ENCODE measurements at regions not wholly inside any gene's neighbourhood (a gene's known extent, or its start where the extent isn't known, plus 50 kb on each side); places are given as distances from the start of the nearest gene placed in this dataset.

DNA sequence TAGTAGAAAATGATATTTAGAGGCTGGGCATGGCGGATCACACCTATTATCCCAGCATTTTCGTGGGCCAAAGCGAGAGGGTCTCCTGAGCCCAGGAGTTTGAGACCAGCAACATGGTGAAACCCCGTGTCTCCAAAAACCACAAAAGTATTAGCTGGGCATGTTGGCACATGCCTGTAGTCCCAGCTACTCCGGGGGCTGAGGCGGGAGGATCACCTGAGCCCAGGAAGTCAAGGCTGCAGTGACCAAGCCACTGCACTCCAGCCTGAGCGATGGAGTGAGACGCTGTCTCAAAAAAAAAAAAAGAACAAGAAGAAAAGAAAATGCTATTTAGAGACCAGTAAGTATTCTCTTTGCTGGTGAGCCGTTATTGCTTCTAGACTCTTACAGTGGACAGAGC, 79.2 kb upstream of the MDM1 start:
- no peak for ATAC-seq (ENCODE audit: low read depth)

DNA sequence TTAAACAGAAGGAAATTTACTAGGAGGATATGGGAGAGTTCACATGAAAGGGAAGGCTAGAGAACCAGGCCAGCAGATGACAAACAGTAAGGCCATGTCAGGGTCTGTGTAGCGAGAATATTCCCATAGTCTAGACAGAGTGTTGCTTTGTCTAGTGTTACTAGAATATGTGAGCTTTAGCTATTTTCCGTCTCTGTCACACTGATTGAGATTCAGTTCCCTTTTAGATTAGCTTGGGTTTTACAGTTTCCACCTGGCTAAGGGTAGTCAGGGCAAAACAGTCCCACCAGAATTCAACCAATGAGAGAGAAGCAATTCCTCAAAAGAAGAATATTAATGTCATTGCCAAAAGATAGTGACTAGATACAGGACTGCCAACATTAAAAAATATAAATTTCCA, 82.8 kb upstream of the MDM1 start:
- Mint-ChIP-seq H3K4me1 (peaks cover 3% of the 10 kb centered on the region), H3K36me3 (no peaks in the 10 kb centered on the region), H3K4me3 (no peak overlapping the region), H3K27ac (no peak overlapping the region), H3K27me3 (no peaks in the 10 kb centered on the region), H3K9me3 (no peaks in the 10 kb centered on the region)
- peak; percentile 59 for ATAC-seq (ENCODE audit: low read depth)
- no peak for DNase-seq (ENCODE audit: low spot score in 2 of 2)

More for the DNA sequence above, 79.2 kb upstream of the MDM1 start:
- Mint-ChIP-seq H3K4me3 (no peak overlapping the region), H3K27ac (no peak overlapping the region), H3K4me1 (peaks cover 5% of the 10 kb centered on the region), H3K36me3 (no peaks in the 10 kb centered on the region), H3K9me3 (no peaks in the 10 kb centered on the region), H3K27me3 (peaks cover 2% of the 10 kb centered on the region)
- no peak for DNase-seq (ENCODE audit: low spot score in 2 of 2)

DNA sequence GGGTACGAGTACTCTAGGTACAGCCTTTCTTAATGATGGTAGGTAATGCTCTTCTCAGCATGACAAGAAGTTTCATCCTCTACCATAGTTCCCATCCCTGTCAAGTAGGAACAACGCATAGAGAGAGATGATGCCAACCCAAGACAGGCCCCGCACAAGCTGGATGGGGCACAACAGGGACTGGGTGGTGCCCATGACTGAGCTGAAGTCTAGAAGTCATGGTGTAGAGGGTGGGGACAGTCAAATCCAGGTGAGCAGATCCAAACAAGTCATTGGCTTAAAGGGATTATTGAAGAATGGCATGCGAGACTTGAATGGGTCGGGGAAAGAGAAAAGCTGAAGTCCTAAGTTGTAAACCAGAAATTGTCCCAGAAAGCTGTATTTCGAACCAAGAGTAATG, 84.2 kb upstream of the MDM1 start:
- peaks cover 9% of the 10 kb centered on the region for H3K4me1 Mint-ChIP-seq
- H3K4me3 Mint-ChIP-seq, result no peak overlapping the region
- ATAC-seq (ENCODE audit: low read depth) (no peak), DNase-seq (ENCODE audit: low spot score in 2 of 2) (no peak)
- H3K36me3 Mint-ChIP-seq, result no peaks in the 10 kb centered on the region
- H3K27me3 Mint-ChIP-seq, result no peaks in the 10 kb centered on the region
- no peaks in the 10 kb centered on the region for H3K9me3 Mint-ChIP-seq
- H3K27ac Mint-ChIP-seq, result peak overlapping the region; percentile 10

DNA sequence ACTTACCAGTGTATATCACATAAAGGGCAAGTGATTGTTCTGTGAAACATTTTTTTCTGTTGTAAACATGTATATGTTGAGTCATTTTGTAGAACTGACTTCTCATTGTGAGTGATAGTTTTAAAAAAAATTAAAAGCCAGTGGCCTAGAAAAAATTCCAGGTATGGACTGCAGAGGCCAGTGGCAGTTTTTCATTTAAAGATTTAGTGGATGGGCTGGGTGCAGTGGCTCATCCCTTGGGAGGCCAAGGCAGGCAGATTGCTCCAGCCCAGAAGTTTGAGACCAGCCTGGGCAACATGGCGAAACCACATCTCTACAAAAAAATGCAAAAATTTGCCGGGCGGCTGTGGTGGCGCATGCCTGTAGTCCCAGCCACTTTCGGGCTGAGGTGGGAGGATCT, 84.7 kb upstream of the MDM1 start:
- Mint-ChIP-seq H3K9me3 (no peaks in the 10 kb centered on the region), H3K27ac (no peak overlapping the region), H3K4me3 (no peak overlapping the region), H3K36me3 (no peaks in the 10 kb centered on the region), H3K27me3 (no peaks in the 10 kb centered on the region), H3K4me1 (peaks cover 9% of the 10 kb centered on the region)
- ATAC-seq (ENCODE audit: low read depth), result no peak
- DNase-seq (ENCODE audit: low spot score in 2 of 2), result no peak

DNA sequence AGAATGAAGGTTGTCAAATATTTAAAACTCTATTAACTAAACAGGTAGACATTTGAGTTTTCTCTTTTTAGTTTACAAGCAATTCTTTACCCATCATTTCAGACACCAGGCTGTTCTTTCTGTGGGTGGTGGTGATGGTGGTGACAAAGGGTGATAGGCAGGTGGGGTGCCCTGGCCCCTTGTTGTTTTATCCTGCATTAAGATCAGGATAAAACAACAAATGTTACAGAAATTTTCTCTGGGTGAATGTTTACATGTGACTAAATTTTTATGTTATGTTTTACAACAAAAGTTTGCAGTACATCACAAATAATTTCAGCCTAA, 85.9 kb upstream of the MDM1 start:
- H3K4me3 Mint-ChIP-seq, result no peak overlapping the region
- no peaks in the 10 kb centered on the region for H3K27me3 Mint-ChIP-seq
- no peak overlapping the region for H3K27ac Mint-ChIP-seq
- DNase-seq (ENCODE audit: low spot score in 2 of 2) (no peak), ATAC-seq (ENCODE audit: low read depth) (no peak)
- H3K4me1 Mint-ChIP-seq, result peaks cover 9% of the 10 kb centered on the region
- no peaks in the 10 kb centered on the region for H3K9me3 Mint-ChIP-seq
- H3K36me3 Mint-ChIP-seq, result peaks cover 4% of the 10 kb centered on the region

DNA sequence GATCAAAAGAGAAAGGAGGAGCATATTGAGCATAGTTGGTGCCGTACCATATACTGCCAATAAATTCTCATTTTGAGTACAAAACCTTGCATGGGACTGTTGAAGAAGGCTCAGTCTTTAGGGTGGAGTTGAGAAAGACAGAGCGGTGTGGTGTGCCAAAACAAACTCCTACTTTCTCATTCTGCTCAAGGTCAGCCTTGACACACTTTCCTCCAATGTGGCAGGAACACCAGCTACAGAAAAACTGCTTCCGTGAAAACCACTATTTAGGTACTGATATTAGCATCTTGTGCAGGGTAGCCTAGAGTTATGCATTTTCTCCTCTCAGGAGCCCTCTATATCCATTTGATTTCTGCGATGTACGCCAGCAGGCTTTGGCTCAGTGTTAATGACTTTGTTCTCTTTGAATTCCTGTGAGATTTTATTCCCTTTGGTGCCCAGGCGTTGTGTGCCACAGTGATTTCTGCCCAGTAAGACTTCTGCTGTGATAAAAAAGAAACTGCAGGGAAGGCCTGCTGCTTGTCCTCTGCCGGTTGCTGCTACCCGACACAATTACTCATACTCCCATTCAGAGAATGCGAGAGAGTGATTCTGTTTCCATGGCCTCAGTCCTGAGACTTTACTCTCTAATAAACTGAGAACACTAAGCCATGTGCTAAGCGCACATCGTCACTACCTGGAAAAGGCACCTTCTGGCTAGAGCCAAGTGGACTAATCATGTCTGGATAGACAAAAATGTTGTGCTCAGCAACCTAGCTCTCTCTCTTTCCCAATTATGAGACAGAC, 88.3 kb upstream of the MDM1 start:
- Mint-ChIP-seq H3K36me3 (peaks cover 7% of the 10 kb centered on the region), H3K9me3 (peaks cover under 1% of the 10 kb centered on the region), H3K27me3 (no peaks in the 10 kb centered on the region), H3K27ac (no peak overlapping the region), H3K4me1 (peaks cover 6% of the 10 kb centered on the region), H3K4me3 (no peak overlapping the region)
- DNase-seq (ENCODE audit: low spot score in 2 of 2) (no peak), ATAC-seq (ENCODE audit: low read depth) (no peak)

DNA sequence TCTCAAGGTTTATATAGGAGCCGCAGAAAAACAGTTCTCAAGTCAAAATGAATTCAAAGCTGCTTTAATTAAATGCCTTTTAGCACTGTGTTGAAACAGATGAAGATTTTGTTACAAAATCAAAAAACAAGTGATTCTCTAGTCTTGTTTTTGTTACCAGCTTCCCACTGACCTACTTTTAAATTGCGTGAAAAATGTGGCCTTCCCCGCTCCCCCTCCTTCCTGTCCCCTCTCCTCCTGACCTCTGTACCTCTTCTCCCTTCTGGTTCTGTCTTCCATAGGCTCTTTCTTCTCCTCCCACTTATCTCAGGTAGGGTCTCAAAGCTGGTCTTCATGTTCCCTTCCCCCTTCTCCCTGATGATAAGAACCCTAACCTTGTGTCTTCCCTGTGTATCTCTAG, 90.0 kb upstream of the MDM1 start:
- no peaks in the 10 kb centered on the region for H3K27me3 Mint-ChIP-seq
- peaks cover 2% of the 10 kb centered on the region for H3K9me3 Mint-ChIP-seq
- H3K4me1 Mint-ChIP-seq, result peaks cover 6% of the 10 kb centered on the region
- DNase-seq (ENCODE audit: low spot score in 2 of 2), result no peak
- ATAC-seq (ENCODE audit: low read depth), result no peak
- H3K36me3 Mint-ChIP-seq, result peaks cover 7% of the 10 kb centered on the region
- no peak overlapping the region for H3K27ac Mint-ChIP-seq
- H3K4me3 Mint-ChIP-seq, result no peak overlapping the region

DNA sequence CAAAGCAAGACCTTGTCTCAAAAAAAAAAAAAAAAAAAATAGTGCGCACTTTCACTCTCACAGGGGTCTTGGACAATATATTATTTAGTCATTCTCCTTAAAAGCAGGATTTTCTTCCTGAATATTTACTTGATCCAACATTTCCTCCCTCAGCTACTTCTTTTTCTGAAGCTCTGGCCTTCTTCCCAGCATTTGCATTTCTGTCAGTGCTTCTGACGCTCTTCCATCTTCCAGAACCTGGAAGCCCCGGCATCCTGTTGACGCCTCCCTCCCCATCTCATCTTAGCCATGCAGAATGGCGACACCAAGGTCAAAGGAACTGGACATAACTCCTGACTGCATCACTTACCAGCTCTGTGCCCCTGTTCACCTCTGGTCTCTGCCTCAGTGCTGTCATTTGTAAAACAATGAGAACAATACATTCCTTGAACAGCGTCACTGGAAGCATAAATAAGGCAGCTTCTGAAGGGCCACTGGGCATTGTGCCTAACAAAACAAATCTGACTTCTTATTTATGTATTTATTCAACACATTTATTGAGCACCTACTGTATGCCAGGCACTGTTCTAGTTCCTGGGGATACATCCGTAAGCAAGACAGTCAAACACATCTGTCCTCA, 90.9 kb upstream of the MDM1 start:
- H3K27me3 Mint-ChIP-seq, result no peaks in the 10 kb centered on the region
- ATAC-seq (ENCODE audit: low read depth), result no peak
- no peak overlapping the region for H3K27ac Mint-ChIP-seq
- peaks cover 7% of the 10 kb centered on the region for H3K36me3 Mint-ChIP-seq
- H3K4me3 Mint-ChIP-seq, result no peak overlapping the region
- peaks cover 6% of the 10 kb centered on the region for H3K4me1 Mint-ChIP-seq
- H3K9me3 Mint-ChIP-seq, result peaks cover 2% of the 10 kb centered on the region
- DNase-seq (ENCODE audit: low spot score in 2 of 2), result no peak

DNA sequence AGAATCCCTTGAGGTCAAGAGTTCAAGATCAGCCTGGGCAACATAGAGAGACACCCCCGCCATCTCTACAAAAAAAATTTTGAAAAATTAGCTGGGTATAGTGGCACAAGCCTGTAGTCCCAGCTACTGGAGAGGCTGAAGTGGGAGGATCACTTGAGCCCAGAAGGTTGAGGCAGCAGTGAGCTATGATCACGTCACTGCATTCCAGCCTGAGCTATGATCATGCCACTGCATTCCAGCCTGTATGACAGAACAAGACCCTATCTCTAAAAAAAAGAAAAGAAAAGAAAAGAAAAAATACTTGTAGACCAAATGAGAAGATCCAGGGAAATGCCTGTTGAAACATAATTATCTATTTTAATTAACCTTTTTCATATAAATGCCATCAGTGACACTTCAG, 93.8 kb upstream of the MDM1 start:
- Mint-ChIP-seq H3K4me3 (no peak overlapping the region), H3K27ac (no peak overlapping the region), H3K36me3 (peaks cover 7% of the 10 kb centered on the region), H3K4me1 (no peaks in the 10 kb centered on the region), H3K27me3 (no peaks in the 10 kb centered on the region), H3K9me3 (peaks cover 2% of the 10 kb centered on the region)
- DNase-seq (ENCODE audit: low spot score in 2 of 2) (no peak), ATAC-seq (ENCODE audit: low read depth) (no peak)

DNA sequence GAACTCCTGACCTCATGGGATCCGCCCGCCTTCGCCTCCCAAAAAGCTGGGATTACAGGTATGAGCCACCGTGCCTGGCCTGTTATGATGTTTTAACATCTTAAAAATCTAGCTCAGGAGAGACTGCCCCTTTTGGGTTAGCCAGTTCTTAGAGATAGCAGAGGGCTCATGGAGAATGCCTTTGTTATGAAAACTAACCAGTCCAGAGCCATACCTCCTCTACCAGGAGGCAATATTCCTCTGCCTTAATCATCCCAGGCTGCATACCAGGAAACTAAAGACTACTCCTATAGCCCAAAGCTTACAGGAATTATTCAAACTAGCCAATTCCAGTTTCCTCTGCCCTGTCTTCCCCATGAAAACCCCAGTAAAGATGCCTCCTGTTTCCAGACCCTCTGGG, 96.0 kb upstream of the MDM1 start:
- peaks cover 5% of the 10 kb centered on the region for H3K36me3 Mint-ChIP-seq
- DNase-seq (ENCODE audit: low spot score in 2 of 2) (no peak), ATAC-seq (ENCODE audit: low read depth) (no peak)
- H3K9me3 Mint-ChIP-seq, result peaks cover 2% of the 10 kb centered on the region
- no peak overlapping the region for H3K27ac Mint-ChIP-seq
- H3K4me1 Mint-ChIP-seq, result no peaks in the 10 kb centered on the region
- no peaks in the 10 kb centered on the region for H3K27me3 Mint-ChIP-seq
- H3K4me3 Mint-ChIP-seq, result no peak overlapping the region

DNA sequence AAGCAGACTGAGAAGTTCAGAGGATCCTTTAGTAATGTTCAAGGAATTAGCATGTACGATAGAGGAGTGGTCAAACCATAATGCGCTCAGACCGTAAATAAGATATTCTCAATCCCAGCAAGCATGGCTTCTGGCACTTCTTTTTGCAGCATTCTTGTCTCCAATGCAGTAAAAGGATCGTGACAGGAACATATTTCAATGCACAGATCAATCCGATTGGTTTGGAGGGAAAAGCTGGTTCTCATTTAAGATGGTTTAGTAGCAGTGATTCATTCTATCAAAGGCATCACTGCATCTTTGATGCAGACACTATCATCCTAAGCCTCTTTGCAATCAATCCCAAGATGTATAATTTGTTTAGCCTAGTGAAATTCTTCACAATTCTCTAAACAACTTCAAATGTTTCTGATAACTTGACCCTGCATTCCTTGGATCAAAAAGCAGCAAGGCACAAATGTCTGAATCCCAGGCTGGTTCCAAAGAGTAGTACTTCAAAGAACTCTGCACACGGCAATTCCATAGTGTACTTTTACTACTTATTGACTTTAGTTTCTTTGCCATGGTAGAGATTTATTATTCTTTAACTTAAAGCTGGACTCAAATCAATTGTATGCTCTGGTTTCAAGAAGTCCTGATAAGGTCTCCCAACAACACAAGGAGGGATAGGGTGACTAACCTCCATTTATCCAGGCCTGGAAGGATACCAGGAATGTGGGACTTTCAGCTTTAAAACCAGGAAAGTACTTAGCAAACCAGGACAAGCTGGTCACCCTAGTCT, 96.8 kb upstream of the MDM1 start:
- DNase-seq (ENCODE audit: low spot score in 2 of 2) (no peak), ATAC-seq (ENCODE audit: low read depth) (no peak)
- Mint-ChIP-seq H3K27me3 (no peaks in the 10 kb centered on the region), H3K4me3 (no peak overlapping the region), H3K36me3 (peaks cover 5% of the 10 kb centered on the region), H3K9me3 (peaks cover 2% of the 10 kb centered on the region), H3K27ac (no peak overlapping the region), H3K4me1 (no peaks in the 10 kb centered on the region)

DNA sequence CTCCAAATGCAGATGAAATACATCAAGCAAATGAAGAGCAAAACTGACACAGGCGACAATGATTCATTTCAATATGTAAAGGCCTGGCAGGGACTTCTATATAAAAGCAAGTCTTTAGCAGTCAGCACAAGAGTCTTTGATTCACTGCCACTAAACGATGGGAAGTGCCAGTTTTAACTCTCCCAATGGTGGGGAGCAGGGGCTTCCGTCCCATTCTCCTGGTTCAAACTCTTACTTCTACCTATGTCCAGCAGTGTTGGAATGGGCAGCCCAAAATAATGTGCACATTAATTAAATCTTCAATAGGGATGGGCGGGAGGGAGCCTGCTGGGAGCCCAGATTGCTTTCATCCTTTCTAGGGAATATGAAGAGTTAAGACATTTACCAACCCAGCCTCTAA, 97.5 kb upstream of the MDM1 start:
- no peaks in the 10 kb centered on the region for H3K27me3 Mint-ChIP-seq
- no peak overlapping the region for H3K27ac Mint-ChIP-seq
- H3K4me3 Mint-ChIP-seq, result no peak overlapping the region
- DNase-seq (ENCODE audit: low spot score in 2 of 2) (no peak), ATAC-seq (ENCODE audit: low read depth) (no peak)
- no peaks in the 10 kb centered on the region for H3K4me1 Mint-ChIP-seq
- H3K9me3 Mint-ChIP-seq, result peaks cover 2% of the 10 kb centered on the region
- H3K36me3 Mint-ChIP-seq, result peaks cover 10% of the 10 kb centered on the region

DNA sequence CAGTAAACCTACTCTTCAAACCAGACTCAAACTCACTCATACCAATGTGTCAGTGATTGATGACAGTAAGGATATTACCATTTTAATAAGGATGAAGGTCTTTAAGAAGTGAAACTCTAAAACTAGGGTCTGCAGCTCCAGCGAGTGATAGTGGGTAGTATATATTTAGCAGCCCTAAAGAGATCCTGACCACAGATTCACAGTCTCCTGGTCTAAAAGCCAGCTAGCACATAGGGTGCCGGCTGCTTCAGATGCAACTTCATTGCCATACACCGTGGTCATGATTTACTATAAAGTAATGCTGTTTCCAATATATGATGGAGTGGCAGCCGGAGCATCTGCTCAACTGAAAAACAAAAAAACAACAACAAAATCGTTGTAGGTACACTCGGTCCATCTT, 99.6 kb upstream of the MDM1 start:
- Mint-ChIP-seq H3K27me3 (no peaks in the 10 kb centered on the region), H3K4me3 (no peak overlapping the region), H3K4me1 (no peaks in the 10 kb centered on the region), H3K36me3 (peaks cover 17% of the 10 kb centered on the region), H3K9me3 (peaks cover 2% of the 10 kb centered on the region), H3K27ac (no peak overlapping the region)
- DNase-seq (ENCODE audit: low spot score in 2 of 2) (no peak), ATAC-seq (ENCODE audit: low read depth) (no peak)

DNA sequence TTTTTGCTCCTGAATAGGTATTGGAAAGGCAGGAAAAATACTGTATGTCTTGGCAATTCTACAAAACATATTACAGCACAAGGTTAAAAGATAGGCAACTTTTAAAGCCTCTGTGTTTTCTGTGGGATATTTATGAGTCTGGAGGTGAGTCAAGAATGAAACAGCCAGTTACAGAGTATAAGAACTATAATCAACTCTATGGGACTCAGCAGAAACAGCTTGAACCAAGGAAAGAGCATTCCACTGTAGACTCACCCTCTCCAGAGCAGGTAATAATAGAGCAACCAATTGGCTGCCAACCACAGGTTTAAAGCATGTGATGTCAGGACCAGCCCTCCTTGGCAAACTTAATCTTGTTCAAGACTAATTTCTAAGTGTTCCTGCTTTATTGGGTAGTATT, 100.5 kb upstream of the MDM1 start:
- no peak overlapping the region for H3K4me3 Mint-ChIP-seq
- H3K27ac Mint-ChIP-seq, result no peak overlapping the region
- peaks cover 23% of the 10 kb centered on the region for H3K36me3 Mint-ChIP-seq
- no peak for DNase-seq (ENCODE audit: low spot score in 2 of 2)
- ATAC-seq (ENCODE audit: low read depth), result no peak
- H3K27me3 Mint-ChIP-seq, result no peaks in the 10 kb centered on the region
- no peaks in the 10 kb centered on the region for H3K4me1 Mint-ChIP-seq
- H3K9me3 Mint-ChIP-seq, result peaks cover 4% of the 10 kb centered on the region

All from memory B cell (primary cell).